ENCODE measurements at regions not wholly inside any gene's neighbourhood (a gene's known extent, or its start where the extent isn't known, plus 50 kb on each side); places are given as distances from the start of the nearest gene placed in this dataset.

GRCh38 chr6:90429713-90430112, 133.1 kb upstream of the BACH2 start:
- no peaks in the 10 kb centered on the region for H3K36me3 ChIP-seq (replicated peaks)
- no peaks in the 10 kb centered on the region for H3K27me3 ChIP-seq (replicated peaks)
- H3K27ac ChIP-seq: no peak overlapping the region
- no peak overlapping the region for H3K4me3 ChIP-seq (ENCODE audit: low read depth, low read length)
- no peak for TF ChIP-seq CTCF (IDR thresholded peaks at IDR 0.05; ENCODE audit: low read depth, low read length, missing control alignments)
- no peak for DNase-seq
- in situ Hi-C loops (cut with HindIII; ENCODE audit: low pct_ligation_motif_present, low sequenced_read_pairs): no loop called here

GRCh38 chr6:90428514-90428913, 131.9 kb upstream of the BACH2 start:
- in situ Hi-C loops (cut with HindIII; ENCODE audit: low pct_ligation_motif_present, low sequenced_read_pairs): no loop called here
- no peak for TF ChIP-seq CTCF (IDR thresholded peaks at IDR 0.05; ENCODE audit: low read depth, low read length, missing control alignments)
- Histone ChIP-seq H3K27ac (no peak overlapping the region), H3K36me3 (replicated peaks) (no peaks in the 10 kb centered on the region), H3K27me3 (replicated peaks) (no peaks in the 10 kb centered on the region), H3K4me3 (ENCODE audit: low read depth, low read length) (no peak overlapping the region)
- DNase-seq: no peak

GRCh38 chr6:90425161-90425641, 128.6 kb upstream of the BACH2 start:
- Histone ChIP-seq H3K36me3 (replicated peaks) (no peaks in the 10 kb centered on the region), H3K27ac (no peak overlapping the region), H3K27me3 (replicated peaks) (no peaks in the 10 kb centered on the region), H3K4me3 (ENCODE audit: low read depth, low read length) (no peak overlapping the region)
- DNase-seq: no peak
- TF ChIP-seq CTCF (IDR thresholded peaks at IDR 0.05; ENCODE audit: low read depth, low read length, missing control alignments): no peak
- in situ Hi-C loops (cut with HindIII; ENCODE audit: low pct_ligation_motif_present, low sequenced_read_pairs): no loop called here

GRCh38 chr6:90424580-90424979, 127.9 kb upstream of the BACH2 start:
- Histone ChIP-seq H3K36me3 (replicated peaks) (no peaks in the 10 kb centered on the region), H3K4me3 (ENCODE audit: low read depth, low read length) (no peak overlapping the region), H3K27me3 (replicated peaks) (no peaks in the 10 kb centered on the region), H3K27ac (no peak overlapping the region)
- DNase-seq: no peak
- TF ChIP-seq CTCF (IDR thresholded peaks at IDR 0.05; ENCODE audit: low read depth, low read length, missing control alignments): no peak
- in situ Hi-C loops (cut with HindIII; ENCODE audit: low pct_ligation_motif_present, low sequenced_read_pairs): no loop called here

GRCh38 chr6:90421666-90422065, 125.0 kb upstream of the BACH2 start:
- no peak for DNase-seq
- Histone ChIP-seq H3K4me3 (ENCODE audit: low read depth, low read length) (no peak overlapping the region), H3K36me3 (replicated peaks) (no peaks in the 10 kb centered on the region), H3K27me3 (replicated peaks) (no peaks in the 10 kb centered on the region), H3K27ac (no peak overlapping the region)
- no peak for TF ChIP-seq CTCF (IDR thresholded peaks at IDR 0.05; ENCODE audit: low read depth, low read length, missing control alignments)
- in situ Hi-C loops (cut with HindIII; ENCODE audit: low pct_ligation_motif_present, low sequenced_read_pairs): no loop called here

GRCh38 chr6:90420500-90420899, 123.9 kb upstream of the BACH2 start:
- no peak overlapping the region for H3K27ac ChIP-seq
- no peaks in the 10 kb centered on the region for H3K36me3 ChIP-seq (replicated peaks)
- TF ChIP-seq CTCF (IDR thresholded peaks at IDR 0.05; ENCODE audit: low read depth, low read length, missing control alignments): no peak
- no peaks in the 10 kb centered on the region for H3K27me3 ChIP-seq (replicated peaks)
- no peak for DNase-seq
- in situ Hi-C loops (cut with HindIII; ENCODE audit: low pct_ligation_motif_present, low sequenced_read_pairs): no loop called here
- no peak overlapping the region for H3K4me3 ChIP-seq (ENCODE audit: low read depth, low read length)
